ENCODE measurements at regions not wholly inside any gene's neighbourhood (a gene's known extent, or its start where the extent isn't known, plus 50 kb on each side); places are given as distances from the start of the nearest gene placed in this dataset.

DNA sequence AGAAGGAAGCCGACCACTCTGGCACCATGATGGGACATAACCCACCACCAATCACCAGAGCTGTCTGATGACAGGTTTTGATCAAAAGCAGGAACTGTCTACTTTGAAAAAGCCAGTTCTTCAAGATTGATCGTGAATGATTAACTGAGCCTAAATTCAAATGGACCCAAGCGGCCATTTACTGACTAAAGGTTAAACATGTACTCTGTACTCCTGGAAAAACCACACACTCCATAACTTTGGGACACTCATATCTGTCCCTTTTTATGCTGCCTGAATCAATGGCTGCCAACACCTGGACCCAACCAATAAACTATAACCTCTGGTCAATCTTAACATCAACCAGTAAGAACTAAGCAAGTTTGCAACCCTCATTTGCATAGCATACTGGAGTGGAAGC lies 206.6 kb downstream of the URB2 start:
- TF ChIP-seq, protein P1, sequence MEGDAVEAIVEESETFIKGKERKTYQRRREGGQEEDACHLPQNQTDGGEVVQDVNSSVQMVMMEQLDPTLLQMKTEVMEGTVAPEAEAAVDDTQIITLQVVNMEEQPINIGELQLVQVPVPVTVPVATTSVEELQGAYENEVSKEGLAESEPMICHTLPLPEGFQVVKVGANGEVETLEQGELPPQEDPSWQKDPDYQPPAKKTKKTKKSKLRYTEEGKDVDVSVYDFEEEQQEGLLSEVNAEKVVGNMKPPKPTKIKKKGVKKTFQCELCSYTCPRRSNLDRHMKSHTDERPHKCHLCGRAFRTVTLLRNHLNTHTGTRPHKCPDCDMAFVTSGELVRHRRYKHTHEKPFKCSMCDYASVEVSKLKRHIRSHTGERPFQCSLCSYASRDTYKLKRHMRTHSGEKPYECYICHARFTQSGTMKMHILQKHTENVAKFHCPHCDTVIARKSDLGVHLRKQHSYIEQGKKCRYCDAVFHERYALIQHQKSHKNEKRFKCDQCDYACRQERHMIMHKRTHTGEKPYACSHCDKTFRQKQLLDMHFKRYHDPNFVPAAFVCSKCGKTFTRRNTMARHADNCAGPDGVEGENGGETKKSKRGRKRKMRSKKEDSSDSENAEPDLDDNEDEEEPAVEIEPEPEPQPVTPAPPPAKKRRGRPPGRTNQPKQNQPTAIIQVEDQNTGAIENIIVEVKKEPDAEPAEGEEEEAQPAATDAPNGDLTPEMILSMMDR (conservative IDR thresholded peaks at IDR 0.05; ENCODE audit: low read depth, low read length), result no peak
- no peak for TF ChIP-seq EZH2 (IDR thresholded peaks at IDR 0.05; ENCODE audit: low read length, unreplicated experiment)
